ENCODE measurements at regions not wholly inside any gene's neighbourhood (a gene's known extent, or its start where the extent isn't known, plus 50 kb on each side); places are given as distances from the start of the nearest gene placed in this dataset.

GRCh38 chr14:83814896-83815295 is 1715.0 kb upstream of the FLRT2 start:
- DNase-seq = no peak

DNA sequence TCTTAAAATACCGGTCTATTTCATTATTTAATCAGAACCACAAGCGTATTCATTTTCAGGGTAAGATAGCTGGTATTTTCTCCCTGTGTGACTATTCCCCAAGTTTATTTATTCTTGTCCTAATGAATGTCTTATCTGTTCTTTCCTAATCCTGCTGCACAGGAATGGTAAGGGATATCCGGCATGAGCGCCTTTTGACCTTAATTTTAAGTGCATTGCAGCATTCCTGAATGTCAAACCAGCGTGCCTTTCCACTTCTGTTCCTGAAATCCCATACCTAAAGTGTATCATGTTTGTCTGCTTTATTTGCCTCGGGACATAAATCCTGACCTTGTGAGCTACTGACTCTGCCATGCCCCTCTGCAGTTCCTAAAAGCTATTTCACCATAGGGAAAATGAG is 1713.2 kb upstream of the FLRT2 start:
- no peak for DNase-seq

DNA sequence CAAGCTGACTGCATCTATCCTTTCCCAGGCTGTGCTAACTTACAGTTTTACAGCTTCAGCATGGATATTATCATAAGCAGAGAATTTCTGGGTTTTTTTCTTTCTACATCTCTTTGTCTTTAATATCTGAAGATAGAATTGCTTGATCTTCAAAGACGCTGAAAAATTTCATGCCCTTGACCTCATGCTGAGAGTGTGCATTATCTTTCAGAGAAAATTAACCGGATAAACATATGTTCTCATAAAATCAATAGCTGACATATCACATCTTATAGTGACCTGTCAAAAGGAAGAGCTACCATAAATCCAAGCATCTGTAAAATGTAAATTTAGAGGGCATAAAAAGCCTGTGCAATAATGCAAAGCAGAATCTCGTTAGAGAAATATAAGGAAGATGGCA is 1704.1 kb upstream of the FLRT2 start:
- no peak for DNase-seq

GRCh38 chr14:83826838-83827237 is 1703.1 kb upstream of the FLRT2 start:
- no peak for DNase-seq

DNA sequence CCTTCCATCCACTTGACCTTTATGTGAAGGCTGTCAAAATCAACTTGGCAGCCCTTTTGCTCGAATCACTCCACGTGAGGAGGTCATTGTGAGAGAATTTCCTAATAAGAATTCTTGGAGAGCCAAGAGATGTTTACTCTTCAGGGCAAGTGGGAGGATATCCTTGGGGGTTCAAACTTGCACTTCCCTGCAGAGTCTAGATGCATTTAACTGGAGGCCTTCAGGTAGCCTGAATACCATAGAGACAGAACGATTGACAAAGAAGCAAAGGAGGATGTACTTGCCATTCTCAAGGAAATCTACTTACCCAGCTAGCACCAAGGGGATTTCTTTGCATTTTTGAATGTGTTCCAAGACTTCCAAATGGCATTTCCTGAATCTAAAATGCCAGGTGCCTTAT is 1702.6 kb upstream of the FLRT2 start:
- no peak for DNase-seq

DNA sequence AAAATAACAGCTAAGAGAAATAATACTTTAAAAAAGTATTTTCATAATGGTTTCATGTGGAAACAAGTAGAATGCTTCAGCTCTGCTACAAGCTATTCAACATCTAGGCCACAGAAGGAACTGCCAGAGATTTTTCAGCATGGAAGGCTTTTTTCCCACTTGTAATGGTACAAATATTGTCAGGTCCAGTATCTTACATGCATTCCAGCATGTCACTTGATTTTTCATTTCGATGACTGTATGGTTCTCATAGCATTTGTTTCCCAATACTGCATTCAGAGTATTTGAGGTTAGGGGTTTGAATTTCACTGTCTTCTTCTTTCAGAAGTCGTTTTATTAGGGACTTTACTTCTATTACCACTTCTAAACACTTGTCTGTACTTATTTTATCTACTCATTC is 1701.5 kb upstream of the FLRT2 start:
- no peak for DNase-seq

GRCh38 chr14:83830316-83830715 is 1699.6 kb upstream of the FLRT2 start:
- DNase-seq = no peak

- DNase-seq = no peak
Measured at GRCh38 chr14:83838226-83838625, 1691.7 kb upstream of the FLRT2 start.

- no peak for DNase-seq
Measured at GRCh38 chr14:83842547-83842946, 1687.4 kb upstream of the FLRT2 start.

DNA sequence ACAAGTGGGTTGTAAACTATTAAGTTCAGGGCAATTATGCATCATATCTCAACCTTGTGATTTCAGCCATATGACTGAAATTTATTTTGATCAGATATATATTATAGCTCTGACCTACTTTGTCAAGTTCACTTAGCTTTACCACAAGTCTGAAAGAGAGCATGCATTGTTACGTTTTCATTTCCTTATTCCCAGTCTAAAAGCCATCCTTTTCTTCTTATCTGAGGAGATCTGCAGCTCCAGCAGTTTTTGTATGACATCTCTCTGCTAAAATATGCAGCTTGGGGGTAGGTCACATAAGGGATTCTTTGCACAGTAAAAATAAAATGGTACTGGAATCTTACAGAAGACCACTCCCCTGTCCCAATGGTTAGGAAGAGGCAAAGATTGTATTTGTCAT is 1682.8 kb upstream of the FLRT2 start:
- DNase-seq = no peak

DNA sequence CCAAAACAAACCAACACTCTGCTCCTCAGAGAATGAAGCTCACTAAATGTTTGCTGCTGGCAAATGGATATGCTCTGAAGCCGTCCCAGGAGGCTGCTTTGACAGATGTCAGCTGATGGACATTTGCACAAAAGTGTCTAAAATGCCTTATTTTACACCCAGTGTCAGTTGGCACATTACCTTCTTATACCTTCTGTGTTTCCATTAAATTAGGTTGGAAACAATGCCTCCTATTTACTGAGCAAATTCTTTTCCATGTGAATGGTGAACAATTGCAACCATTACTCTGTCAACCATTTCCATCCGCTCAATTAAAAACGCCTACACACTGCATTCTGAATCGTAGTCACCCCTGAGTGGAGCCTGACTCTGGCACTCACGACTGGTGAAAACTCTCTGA is 1679.9 kb upstream of the FLRT2 start:
- DNase-seq = no peak

DNA sequence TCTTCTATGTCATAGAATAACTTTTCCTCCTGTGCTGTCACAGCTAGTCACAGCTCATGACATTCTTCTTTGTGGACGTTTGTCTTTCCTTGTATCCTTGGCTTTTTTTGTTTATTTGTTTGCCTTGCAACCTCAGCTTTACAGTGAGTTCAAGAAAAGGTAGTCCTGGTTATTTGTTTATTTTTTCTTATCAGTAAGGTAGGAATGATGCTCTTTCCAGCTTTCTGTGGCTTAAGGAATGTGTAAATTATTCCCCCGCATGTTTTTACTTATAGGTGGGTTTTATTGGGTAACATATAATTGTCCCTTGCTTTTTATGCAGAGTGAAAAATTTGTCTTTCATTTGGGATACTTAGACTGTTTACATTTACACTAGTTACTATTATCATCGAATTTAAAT is 1673.6 kb upstream of the FLRT2 start:
- DNase-seq = no peak

- no peak for DNase-seq
Measured at GRCh38 chr14:83860631-83861155, 1669.3 kb upstream of the FLRT2 start.

DNA sequence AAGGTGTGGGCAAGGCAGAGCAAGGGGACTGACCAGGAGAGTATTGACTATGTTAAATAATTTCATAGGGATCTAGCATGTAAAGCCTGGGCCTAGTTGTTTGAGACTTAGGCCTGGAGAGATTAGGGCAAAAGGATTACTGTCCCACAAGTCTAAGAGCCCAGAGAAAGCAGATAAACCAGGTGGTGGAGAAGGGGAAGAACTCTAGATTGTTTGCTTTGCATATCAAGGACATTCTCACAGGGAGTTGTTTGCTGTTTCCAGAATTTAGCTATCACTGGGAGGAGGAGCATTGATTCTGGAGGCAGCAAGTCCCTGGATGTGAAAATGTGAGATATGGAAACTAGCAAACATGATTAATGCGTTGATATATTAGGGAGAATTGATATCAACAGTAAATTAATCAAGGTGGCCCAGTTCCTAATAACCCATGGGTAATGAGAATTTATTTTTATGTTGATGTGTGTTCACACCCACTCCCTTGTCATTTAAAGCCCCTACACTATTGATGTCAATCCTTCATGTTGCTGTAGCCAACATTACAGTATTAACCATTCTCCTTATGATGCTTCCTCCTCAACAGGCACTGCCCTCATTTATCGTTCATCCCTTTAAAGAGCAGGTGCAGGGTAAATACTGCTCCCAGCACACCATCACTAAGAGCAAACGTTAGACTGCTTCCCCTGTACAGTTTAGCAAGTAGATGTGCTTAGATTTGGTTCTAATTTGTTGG is 1666.7 kb upstream of the FLRT2 start:
- DNase-seq = no peak

- no peak for DNase-seq
Measured at GRCh38 chr14:83864106-83864505, 1665.8 kb upstream of the FLRT2 start.

- DNase-seq = no peak
Measured at GRCh38 chr14:83867566-83868225, 1662.2 kb upstream of the FLRT2 start.

- no peak for DNase-seq
Measured at GRCh38 chr14:83870546-83871270, 1659.2 kb upstream of the FLRT2 start.

DNA sequence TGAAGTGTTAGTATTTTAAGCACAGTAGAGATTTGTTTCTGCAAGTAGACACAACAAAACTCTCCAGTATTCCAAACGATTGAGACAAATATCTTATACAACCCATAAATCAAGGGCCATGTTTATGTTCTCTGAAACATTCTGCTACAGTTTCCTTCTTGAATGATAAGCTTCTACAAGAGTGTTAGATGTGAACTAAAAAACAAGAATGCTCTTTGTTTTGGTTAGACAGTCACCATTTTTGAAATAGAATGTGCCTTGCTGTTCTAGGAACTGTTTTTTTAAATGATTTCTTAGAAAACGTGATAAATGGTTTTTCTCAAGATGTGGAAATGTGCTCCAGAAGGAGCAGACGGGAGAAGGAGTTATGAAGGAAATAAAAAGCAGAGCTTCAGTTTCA is 1656.3 kb upstream of the FLRT2 start:
- no peak for DNase-seq

- DNase-seq = no peak
Measured at GRCh38 chr14:83874662-83875061, 1655.3 kb upstream of the FLRT2 start.

- no peak for DNase-seq
Measured at GRCh38 chr14:83883732-83884131, 1646.2 kb upstream of the FLRT2 start.

DNA sequence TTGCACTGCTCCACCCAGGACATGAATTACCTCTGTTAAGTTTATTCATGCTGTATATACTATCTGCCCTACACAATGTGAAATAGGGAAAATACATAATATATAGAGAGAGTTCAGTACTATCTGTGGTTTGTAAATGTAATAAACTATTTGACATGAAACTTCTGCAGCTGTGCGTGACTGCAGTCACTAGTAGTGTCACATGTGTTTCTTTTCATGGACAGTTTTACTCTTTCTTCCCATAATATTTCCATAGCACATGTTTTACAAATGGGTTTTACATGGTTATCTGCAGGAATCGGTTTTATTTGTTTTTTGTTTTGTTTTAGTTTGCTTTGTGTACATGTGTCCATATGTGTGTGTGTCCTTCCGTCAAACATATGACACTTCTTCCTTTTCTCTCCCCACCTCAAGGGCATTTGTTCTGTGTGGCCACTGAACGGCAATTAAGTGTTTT is 1644.1 kb upstream of the FLRT2 start:
- DNase-seq = no peak

- no peak for DNase-seq
Measured at GRCh38 chr14:83887866-83888265, 1642.1 kb upstream of the FLRT2 start.

- no peak for DNase-seq
Measured at GRCh38 chr14:83893447-83893846, 1636.5 kb upstream of the FLRT2 start.

- DNase-seq = no peak
Measured at GRCh38 chr14:83894568-83894967, 1635.4 kb upstream of the FLRT2 start.
